ENCODE measurements at regions not wholly inside any gene's neighbourhood (a gene's known extent, or its start where the extent isn't known, plus 50 kb on each side); places are given as distances from the start of the nearest gene placed in this dataset.
"Not testable (repeated sequence)": the region's sequence is repeated elsewhere in the genome, so short reads cannot be mapped to it uniquely, and the experiment has no call there.

DNA sequence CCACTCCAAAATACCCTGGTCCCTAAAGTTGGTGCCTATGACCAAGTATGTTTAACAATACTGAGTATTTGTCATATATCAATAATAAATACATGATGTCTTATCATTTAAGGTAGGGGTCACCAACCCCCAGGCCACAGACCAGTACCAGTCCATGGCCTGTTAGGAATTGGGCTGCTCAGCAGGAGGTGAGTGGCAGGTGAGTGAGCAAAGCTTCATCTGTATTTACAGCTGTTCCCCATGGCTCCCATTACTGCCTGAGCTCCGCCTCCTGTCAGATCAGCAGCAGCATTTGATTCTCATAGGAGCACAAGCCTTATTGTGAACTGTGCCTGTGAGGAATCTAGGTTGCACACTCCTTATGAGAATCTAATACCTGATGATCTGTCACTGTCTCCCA lies 126.2 kb downstream of the HNRNPD start:
- no peak for DNase-seq (ENCODE audit: low spot score)

DNA sequence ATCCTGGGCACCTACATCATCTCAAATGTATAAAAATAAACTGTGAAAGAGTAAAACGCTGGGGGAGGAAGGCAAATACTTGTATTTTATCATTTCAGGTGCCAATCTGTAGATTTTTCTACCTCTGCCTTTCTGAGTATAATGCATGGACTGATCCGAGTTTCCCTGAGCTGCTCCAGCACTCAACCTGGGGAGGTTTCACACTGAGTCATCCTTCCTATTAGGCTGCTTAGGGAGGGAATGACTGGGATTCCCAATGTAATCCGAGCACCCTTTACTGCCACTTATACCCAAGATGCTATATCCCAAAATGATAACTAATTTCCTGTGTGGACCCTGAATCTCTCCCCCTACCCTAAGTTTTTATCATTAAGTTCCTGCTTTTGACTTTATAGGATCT lies 126.6 kb downstream of the HNRNPD start:
- DNase-seq (ENCODE audit: low spot score): no peak

DNA sequence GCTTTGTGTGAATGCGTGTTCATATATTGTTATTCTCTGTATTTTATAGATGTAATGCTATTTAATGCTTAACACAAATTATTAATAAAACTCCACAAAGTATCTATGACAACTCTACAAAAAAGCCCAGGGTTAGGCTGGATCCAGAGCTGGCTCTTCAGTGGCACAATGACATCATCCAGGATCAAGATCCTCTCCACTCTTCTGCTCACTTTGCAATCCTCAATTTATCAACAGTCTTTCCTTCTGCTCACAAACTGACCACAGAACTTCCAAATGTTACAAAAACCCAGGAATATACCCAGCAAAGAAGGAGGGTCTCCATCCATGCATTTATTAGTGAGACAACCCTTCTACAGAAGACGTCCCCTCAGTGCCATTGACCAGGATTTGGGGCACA lies 132.3 kb downstream of the HNRNPD start:
- no peak for DNase-seq (ENCODE audit: low spot score)

DNA sequence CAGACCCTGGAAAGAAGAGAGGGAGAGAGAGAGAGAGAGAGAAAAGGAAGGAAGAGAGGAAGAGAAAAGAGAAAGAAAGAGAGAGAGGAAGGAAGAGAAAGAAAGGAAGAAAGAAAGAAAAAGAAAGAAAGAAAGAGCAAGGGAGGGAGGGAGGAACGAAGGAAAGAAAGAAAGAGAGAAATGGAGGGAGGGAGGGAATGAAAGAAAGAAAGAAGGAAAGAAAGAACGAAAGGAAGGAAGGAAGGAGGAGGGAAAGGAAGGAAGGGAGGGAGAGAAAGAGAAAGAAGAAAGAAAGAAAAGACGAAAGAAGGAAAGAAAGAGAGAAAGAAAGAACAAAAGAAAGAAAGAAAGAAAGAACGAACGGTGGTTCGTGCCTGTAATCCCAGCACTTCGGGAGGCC lies 133.4 kb downstream of the HNRNPD start:
- no peak for DNase-seq (ENCODE audit: low spot score)

DNA sequence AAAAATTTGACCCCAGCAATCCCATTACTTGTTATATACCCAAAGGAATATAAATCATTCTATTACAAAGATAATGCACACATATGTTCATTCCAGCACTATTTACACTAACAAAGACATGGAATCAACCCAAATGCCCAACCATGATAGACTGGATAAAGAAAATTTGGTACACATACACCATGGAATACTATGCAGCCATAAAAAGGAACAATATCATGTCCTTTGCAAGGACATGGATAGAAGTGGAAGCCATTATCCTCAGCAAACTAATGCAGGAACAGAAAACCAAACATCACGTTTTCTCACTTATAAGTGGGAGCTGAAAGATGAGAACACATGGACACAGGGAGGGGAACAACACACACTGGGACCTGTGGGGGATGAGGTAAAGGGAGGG lies 136.6 kb downstream of the HNRNPD start:
- DNase-seq (ENCODE audit: low spot score): not testable (repeated sequence)

DNA sequence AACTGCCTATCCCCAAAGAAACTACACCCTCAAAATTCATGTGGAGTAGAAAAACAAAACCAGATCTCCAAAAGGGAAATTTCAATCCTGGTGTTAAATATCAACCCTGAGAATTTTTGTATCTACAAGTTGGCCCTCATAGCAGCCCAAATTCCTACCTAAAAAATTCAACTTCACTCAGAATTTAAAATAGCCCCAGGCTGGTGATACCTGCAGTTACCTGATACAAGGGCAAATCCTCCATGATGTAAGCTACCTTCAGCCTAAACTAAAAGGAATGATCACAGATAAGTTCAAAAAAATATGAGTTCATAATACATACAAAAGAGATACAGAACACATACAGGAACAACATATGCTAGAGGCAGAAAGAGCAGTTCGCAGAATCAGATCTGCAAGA lies 138.4 kb downstream of the HNRNPD start:
- no peak for DNase-seq (ENCODE audit: low spot score)

DNA sequence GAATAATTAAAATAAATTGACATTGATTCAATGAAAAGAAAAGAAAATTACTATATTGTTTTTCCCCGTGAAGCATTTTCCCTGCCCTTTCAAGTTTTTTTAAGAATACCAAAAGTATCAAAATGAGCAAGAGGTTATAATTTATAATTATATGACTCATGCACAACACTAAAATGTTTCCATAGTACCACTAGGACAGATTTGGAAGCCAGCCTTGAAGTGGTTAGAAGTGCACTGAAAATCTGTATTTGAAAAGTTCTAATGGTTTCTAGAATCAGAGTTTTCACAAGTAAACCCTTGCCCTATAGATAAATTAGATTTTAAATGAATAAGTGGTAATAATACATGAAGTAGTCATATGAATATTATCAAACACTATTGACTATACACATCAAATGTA lies 140.9 kb downstream of the HNRNPD start:
- DNase-seq (ENCODE audit: low spot score): no peak

DNA sequence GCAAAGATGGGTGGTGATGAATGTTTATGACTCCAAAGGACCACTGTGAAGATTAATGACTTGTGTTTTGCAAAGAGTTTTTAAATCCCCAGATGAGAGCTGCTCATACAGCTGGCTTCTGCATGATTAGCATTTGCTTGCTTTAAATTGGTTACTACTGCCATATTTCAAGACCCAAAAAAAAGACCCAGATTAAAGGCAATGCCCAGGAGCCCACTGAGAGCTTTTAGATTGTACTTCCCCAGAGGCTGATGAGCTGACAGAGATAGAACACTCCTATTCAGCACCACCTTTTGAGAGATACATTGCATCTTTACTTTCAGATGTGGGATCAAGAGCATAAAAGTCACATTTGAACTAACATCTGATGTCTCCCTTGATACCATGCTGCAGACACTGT lies 142.0 kb downstream of the HNRNPD start:
- no peak for DNase-seq (ENCODE audit: low spot score)

DNA sequence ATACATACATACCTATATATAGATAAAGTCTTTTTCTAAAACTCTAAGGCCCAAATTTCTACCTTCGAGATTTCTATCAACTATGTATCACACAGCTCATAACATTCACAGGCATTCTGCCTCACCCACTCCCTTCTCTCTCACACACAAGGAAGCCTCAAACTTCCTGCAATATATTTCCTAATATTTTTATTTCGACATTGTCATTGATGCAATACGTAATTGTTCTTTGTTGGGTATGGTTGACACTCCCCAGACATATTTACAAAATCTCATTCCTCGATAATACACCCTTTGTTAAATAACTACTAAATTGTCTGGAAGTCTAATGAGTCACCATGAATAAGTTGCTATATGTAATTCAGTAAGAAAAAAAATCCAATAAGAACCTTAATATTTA lies 143.5 kb downstream of the HNRNPD start:
- DNase-seq (ENCODE audit: low spot score): no peak

DNA sequence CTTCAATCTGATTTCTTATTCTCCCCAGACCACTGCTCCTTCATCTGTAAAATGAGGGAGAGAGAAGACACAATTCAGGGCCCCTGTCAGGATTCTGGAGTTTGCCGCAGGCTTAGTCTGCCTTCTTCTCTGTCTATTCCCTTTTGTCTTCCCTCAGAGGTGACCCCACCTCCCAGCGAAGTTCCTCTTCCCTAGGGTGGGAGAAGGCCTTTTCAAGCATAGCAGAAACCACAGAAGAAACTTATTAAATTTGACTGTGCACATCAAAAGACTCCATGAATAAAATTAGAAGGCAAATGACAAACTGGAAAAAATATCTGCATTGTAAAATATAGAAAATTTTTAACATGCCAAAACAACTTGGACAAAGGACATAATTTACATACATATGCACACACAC lies 148.8 kb downstream of the HNRNPD start:
- DNase-seq (ENCODE audit: low spot score): no peak

DNA sequence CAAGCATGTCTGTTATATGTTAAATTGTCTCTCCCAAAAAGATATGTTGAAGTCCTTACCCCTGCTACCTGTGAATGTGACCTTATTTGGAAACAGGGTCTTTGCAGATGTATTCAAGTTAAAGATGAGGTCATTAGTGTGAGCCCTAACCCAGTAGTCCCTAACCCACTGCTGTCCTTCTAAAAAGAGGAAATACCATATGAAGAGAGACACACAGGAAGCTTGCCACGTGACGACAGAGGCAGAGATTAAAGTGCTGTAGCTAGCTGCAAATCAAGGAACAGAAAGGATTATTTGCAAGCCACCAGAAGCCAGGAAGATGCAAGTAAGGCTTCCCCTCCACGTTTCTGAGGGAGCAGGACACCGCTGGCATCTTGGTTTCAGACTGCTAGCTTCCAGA lies 150.1 kb downstream of the HNRNPD start:
- no peak for DNase-seq (ENCODE audit: low spot score)

DNA sequence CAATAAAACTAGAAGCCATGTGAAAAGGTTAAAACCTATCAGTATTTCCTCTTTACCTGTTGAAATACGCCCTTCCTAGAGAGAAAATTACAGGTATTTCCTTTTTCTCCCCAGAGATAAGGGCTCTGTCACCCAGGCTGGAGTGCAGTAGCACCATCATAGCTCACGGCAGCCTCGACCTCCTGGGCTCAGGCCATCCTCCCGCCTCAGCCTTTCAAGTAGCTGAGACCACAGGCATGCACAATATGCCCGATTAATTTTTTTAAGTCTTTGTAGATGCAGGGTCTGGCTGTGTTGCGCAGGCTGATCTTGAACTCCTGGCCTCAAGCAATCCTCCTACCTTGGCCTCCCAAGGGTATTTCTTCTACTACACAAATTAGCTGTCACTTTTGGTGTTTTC lies 154.4 kb downstream of the HNRNPD start:
- no peak for DNase-seq (ENCODE audit: low spot score)

DNA sequence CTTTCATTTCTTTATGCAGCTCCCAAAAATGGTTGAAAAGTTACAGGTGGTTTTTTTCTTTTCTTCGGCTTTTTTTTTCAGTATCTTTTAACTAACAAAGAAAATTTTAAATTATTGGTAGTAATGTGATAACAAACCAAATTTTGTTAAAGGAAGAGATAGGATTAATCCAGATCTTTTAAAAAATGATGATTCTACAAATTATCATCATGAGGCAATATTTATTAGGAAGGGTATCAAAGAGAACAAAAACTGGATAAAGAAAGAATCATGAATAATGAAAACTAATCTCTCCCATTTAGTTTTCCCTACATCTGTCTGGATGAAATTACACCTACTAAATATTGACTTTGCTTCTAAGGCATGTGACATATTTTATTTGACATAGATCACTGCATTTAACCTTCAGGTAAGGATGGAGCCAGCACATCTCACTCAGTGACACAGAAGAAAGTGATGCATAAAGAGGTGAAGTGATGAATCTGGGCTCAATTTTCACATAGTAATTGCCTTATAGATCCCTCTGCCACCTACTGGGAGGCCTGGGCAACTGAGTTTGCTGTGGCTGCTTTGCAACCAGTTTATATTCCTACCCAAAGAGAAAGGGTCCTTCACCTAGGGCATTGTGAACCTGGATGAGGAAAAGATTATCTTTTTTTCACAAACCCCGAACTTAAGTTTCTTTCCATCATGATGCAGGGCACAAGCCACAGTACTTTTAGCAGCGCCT lies 155.6 kb downstream of the HNRNPD start:
- peak; percentile 28 for DNase-seq (ENCODE audit: low spot score)

DNA sequence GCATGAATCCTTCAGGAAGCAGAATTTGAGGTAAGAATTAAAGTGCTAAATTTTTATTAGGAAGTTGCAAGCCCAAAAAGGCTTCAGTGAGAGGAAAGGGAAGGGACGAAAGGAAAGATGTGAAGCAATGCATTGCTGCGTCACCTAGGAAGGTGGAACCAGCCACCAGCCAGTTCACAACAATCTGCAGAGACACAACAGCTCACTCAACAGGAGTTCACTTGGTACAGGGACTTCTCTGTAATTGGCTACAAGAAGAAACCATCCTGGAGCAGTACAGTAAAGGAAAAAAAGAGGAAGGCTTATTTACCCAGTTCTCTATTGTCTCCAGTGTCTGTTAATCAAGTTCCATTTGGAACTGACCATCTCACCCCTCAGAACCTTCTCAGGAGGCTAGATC lies 157.6 kb downstream of the HNRNPD start:
- no peak for DNase-seq (ENCODE audit: low spot score)

DNA sequence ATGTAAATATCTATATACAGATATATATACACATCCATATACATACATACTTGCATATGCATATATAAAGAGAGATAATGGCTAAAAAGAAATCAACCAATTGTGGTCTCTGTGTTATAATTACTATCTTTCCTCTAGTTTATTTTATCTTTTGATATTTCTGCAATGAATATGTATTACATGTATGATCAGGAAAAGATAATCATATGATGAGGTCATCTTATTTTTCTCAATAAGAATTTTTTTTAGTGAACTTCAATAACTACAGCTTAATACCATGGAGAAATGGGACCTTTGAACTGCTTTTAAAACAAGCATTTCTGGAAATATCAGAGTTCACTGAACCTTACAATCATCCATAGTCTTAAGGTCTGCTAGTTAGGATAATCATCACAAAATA lies 158.0 kb downstream of the HNRNPD start:
- no peak for DNase-seq (ENCODE audit: low spot score)

DNA sequence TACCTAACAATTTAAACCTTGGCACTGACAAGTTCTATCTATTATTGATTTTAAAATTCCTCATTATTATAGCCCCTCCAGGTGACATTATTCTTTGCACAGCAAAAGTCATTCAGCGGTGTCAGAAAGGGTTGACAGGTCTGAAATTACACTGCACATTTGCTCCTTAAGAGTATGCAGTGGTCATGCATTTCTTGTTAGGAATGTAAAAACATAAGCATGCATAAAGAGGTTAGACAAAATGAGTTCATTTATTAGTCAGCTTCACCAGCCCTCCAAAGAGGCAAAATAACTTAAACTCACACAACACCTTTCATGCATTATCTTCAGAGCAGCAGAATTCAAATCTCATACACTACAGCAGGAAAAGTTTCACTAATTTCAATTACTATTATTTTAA lies 158.8 kb downstream of the HNRNPD start:
- no peak for DNase-seq (ENCODE audit: low spot score)

DNA sequence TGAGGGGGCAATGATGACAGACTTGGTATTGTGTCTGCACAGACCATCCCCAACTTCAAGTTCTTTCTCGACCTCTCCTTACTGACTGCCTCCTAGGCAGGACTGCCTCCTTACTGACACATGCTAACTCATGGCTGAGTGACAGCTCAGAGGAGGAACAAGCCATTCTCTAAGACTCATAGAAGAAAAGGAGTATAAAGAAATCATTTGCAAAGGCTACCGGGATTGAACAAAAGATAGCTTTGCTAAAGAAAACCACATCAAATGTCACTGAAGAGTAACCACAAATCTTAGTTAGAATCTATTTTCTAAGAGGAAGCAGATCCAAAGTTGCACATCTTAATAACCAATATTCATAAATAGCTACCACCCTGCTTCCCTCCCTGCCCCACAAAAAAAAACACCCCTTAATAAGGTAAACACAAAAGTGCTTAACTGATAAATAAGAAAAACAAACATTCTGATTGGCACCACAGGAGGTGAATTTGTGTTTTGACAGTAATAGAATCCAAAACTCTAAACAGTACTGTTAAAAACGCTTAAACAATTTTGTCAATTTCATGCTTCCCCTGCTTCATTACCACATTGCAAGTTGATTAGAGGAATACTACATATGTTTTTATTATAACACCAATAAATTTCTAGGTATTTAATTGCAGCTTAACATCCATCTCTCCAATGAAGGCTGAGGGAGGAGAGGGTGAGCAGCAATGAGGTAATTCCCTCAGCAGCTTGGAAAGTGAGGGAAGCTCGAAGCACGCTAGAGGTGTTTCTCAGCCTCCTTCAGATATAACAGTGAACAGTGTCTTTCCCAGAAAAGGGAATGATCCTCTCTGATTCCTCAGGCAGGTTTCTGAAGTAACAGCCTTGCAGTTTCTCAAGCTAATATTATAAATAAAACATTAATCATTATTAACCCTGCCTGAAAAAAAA lies 160.0 kb downstream of the HNRNPD start:
- DNase-seq (ENCODE audit: low spot score): no peak

DNA sequence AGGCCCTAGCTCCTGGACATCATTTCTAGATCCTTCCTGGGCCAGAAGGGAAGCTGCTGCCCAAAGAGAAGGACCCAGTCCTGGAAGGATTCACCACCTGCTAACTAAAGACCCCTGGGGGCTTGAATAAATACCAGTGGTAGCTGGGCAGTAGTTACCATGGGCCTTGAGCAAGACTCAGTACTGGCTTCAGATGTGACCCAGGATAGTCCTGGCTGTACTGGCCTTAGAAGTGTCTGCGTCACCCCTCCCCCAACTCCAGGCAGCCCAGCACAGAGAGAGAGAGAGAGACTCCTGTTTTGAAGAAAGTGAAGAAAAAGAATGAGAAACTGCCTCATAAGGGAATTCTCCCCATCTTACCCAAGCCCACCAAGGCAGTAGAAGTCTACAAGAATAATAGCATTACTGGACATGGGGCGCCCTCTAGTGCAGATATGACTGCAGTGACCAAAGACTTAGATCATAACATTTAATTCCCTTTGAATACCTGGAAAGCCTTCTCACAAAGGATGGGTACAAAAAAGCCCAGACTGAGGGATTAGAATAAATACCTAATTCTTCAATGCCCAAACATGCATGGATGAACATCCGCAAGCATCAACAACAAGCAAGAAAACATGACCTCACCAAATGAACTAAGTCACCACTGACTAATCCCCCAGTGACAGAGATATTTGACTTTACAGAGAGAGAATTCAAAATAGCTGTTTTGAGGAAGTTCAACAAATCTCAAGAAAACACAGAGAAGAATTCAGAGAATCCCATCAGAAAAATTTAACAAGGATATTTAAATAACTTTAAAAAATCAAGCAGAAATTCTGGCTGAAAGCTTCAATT lies 171.8 kb downstream of the HNRNPD start:
- DNase-seq (ENCODE audit: low spot score): peak; percentile 80

DNA sequence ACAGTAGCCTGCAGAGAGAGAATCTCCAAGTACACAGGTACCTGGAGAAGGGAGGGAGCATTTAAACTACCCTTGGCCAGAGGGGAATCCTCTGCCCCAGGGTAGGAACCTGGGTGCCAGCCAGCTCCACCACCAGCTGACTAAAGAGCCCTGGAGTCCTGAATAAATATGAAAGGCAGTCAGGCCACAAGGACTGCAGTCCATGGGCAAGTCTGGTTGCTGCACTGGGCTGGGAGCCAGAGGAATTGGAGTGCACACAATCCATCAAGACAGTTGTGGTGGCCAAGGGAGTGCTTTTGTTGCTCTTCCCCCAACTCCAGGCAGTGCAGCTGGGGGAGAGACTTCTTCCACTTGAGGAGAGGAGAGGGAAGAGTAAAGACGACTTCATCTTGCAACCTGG lies 172.5 kb downstream of the HNRNPD start:
- no peak for DNase-seq (ENCODE audit: low spot score)

DNA sequence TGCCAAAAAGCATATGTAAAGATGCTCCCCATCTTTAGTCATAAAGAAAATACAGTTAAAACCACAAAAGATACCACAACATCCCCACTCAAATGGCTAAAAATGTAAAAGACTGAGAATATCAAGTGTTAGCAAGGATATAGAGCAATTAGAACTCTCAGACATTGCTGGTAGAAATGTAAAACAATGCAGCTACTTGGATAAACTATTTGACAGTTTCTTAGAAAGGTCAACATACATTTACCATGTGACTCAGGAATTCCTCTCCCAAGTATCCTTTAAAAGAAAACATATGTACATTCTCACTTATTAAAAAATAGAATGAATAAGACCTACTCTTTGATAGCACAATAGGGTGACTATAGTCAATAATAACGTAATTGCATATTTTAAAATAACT lies 173.7 kb downstream of the HNRNPD start:
- DNase-seq (ENCODE audit: low spot score): no peak

DNA sequence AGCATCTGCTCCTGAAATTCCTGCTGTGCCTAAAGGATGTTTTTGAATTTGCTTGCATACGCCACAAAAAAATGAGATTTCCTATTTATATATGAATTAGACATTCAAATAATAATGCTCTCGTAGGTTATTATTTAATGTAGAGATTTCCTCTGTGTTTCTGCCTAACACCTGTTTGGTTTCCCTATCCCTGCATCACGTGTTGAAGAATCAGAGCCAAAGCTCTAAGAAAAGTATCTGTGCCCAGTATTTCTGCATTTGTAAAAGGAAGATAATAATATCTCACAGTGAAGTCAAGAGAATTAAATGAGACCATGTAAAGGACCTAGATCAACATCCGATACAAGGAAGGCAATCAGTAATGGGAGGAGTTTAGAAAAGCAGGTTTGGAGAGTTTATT lies 179.5 kb downstream of the HNRNPD start:
- DNase-seq (ENCODE audit: low spot score): no peak

DNA sequence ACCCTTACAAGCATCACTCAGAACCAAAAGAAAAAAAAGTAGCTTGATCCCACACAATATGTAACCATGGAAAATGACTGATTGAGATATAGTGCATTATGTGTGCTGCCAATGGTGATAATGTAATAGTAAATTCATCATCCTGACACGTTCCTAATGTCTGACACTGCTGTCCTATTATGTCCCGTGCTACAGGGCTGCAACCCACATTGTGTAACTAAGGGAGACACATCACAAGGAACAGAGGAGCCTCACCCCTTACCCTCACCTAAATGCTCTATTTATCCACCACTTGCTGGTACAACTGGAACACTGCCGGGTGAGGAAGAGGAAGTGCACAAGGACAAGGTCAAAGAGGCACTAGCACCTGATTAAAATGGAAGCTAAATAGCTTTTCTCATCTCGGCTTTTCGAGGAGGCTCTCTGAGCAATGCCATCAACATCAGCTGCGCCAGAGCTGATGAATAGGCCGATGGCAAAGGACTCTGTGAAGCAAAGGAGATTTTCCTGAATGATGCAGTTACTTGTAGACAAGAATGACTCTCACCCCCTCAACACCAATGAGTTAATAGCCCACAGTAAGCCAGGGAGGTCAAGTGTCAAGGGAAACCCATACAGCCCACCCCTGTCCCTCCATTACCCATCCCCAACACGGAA lies 181.6 kb downstream of the HNRNPD start:
- no peak for DNase-seq (ENCODE audit: low spot score)
